Nephron progenitor cell (in vitro differentiated cells): ENCODE measurements at regions not wholly inside any gene's neighbourhood (a gene's known extent, or its start where the extent isn't known, plus 50 kb on each side); places are given as distances from the start of the nearest gene placed in this dataset.
"Not testable (repeated sequence)": the region's sequence is repeated elsewhere in the genome, so short reads cannot be mapped to it uniquely, and the experiment has no call there.

ENCODE experiments used
- DNase-seq: peaks from one replicate; pipeline ENCODE4 v3.0.0; 2021
- H3K27ac Mint-ChIP-seq: 2 replicates; pipeline ENCODE4 v1.8.0; 2021; ENCODE audit warnings: mild to moderate bottlenecking, moderate library complexity, mixed read lengths
- H3K27me3 Mint-ChIP-seq: 2 replicates; pipeline ENCODE4 v1.8.0; 2021; ENCODE audit warnings: mild to moderate bottlenecking, low read depth, mixed read lengths; ENCODE audit not compliant: poor library complexity
- H3K36me3 Mint-ChIP-seq: 2 replicates; pipeline ENCODE4 v1.8.0; 2021; ENCODE audit warnings: low read depth, mixed read lengths
- H3K4me1 Mint-ChIP-seq: 2 replicates; pipeline ENCODE4 v1.8.0; 2021; ENCODE audit warnings: mixed read lengths
- H3K4me3 Mint-ChIP-seq: 2 replicates; pipeline ENCODE4 v1.8.0; 2021; ENCODE audit warnings: mild to moderate bottlenecking, moderate library complexity, mixed read lengths
- H3K9me3 Mint-ChIP-seq: 2 replicates; pipeline ENCODE4 v1.8.0; 2021; ENCODE audit warnings: mild to moderate bottlenecking, moderate library complexity, mixed read lengths
- TF ChIP-seq, protein P1 (sequence below): fragments of 200-600 bp; sonication (generic); IDR thresholded peaks from 2 replicates; pipeline ENCODE4 v1.5.0; 2021; ENCODE audit warnings: antibody characterized with exemption

GRCh38 chr5:165030971-165031370 is 1525.6 kb downstream of the MAT2B start:
- TF ChIP-seq, protein P1, sequence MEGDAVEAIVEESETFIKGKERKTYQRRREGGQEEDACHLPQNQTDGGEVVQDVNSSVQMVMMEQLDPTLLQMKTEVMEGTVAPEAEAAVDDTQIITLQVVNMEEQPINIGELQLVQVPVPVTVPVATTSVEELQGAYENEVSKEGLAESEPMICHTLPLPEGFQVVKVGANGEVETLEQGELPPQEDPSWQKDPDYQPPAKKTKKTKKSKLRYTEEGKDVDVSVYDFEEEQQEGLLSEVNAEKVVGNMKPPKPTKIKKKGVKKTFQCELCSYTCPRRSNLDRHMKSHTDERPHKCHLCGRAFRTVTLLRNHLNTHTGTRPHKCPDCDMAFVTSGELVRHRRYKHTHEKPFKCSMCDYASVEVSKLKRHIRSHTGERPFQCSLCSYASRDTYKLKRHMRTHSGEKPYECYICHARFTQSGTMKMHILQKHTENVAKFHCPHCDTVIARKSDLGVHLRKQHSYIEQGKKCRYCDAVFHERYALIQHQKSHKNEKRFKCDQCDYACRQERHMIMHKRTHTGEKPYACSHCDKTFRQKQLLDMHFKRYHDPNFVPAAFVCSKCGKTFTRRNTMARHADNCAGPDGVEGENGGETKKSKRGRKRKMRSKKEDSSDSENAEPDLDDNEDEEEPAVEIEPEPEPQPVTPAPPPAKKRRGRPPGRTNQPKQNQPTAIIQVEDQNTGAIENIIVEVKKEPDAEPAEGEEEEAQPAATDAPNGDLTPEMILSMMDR: no peak
- no peaks in the 10 kb centered on the region for H3K27me3 Mint-ChIP-seq
- H3K27ac Mint-ChIP-seq: no peak overlapping the region
- no peaks in the 10 kb centered on the region for H3K36me3 Mint-ChIP-seq
- no peaks in the 10 kb centered on the region for H3K9me3 Mint-ChIP-seq
- no peaks in the 10 kb centered on the region for H3K4me1 Mint-ChIP-seq
- no peak overlapping the region for H3K4me3 Mint-ChIP-seq
- DNase-seq: no peak

GRCh38 chr5:165031371-165031770 is 1526.0 kb downstream of the MAT2B start:
- H3K4me1 Mint-ChIP-seq: no peaks in the 10 kb centered on the region

GRCh38 chr5:165035520-165035919 is 1530.1 kb downstream of the MAT2B start:
- H3K27me3 Mint-ChIP-seq: no peaks in the 10 kb centered on the region
- DNase-seq: no peak

More at GRCh38 chr5:165031371-165031770, 1526.0 kb downstream of the MAT2B start:
- DNase-seq: no peak
- Mint-ChIP-seq H3K27me3 (no peaks in the 10 kb centered on the region), H3K36me3 (no peaks in the 10 kb centered on the region), H3K4me3 (no peak overlapping the region), H3K9me3 (no peaks in the 10 kb centered on the region), H3K27ac (no peak overlapping the region)
- TF ChIP-seq, protein P1: no peak

GRCh38 chr5:165039748-165040147 is 1534.3 kb downstream of the MAT2B start:
- peaks cover 5% of the 10 kb centered on the region for H3K27me3 Mint-ChIP-seq
- no peak overlapping the region for H3K27ac Mint-ChIP-seq
- TF ChIP-seq, protein P1: no peak
- peaks cover 20% of the 10 kb centered on the region for H3K9me3 Mint-ChIP-seq
- no peaks in the 10 kb centered on the region for H3K4me1 Mint-ChIP-seq
- no peaks in the 10 kb centered on the region for H3K36me3 Mint-ChIP-seq
- H3K4me3 Mint-ChIP-seq: no peak overlapping the region
- DNase-seq: no peak

More at GRCh38 chr5:165035520-165035919, 1530.1 kb downstream of the MAT2B start:
- H3K36me3 Mint-ChIP-seq: no peaks in the 10 kb centered on the region
- H3K4me1 Mint-ChIP-seq: no peaks in the 10 kb centered on the region
- H3K27ac Mint-ChIP-seq: no peak overlapping the region
- H3K9me3 Mint-ChIP-seq: no peaks in the 10 kb centered on the region
- H3K4me3 Mint-ChIP-seq: no peak overlapping the region
- TF ChIP-seq, protein P1: no peak

- H3K36me3 Mint-ChIP-seq, H3K27ac Mint-ChIP-seq, H3K4me3 Mint-ChIP-seq, H3K4me1 Mint-ChIP-seq: not testable (repeated sequence)
- peak; percentile 35 for DNase-seq
- Mint-ChIP-seq H3K9me3 (peaks cover 34% of the 10 kb centered on the region), H3K27me3 (peaks cover 11% of the 10 kb centered on the region)
Observed at GRCh38 chr5:165045941-165046340, 1540.5 kb downstream of the MAT2B start.

GRCh38 chr5:165055476-165055875 is 1550.1 kb downstream of the MAT2B start:
- Mint-ChIP-seq H3K4me3 (no peak overlapping the region), H3K27me3 (no peaks in the 10 kb centered on the region), H3K27ac (no peak overlapping the region), H3K36me3 (no peaks in the 10 kb centered on the region), H3K9me3 (no peaks in the 10 kb centered on the region), H3K4me1 (no peaks in the 10 kb centered on the region)
- TF ChIP-seq, protein P1: no peak
- DNase-seq: no peak
